Tibial nerve (tissue), 4 donors: ENCODE measurements at regions not wholly inside any gene's neighbourhood (a gene's known extent, or its start where the extent isn't known, plus 50 kb on each side); places are given as distances from the start of the nearest gene placed in this dataset.

Experiments used
- DNase-seq, 2 donors: peaks; one replicate each; pipeline ENCODE4 v3.0.0-alpha.2; 2019; ENCODE audit warnings: low spot score in 2 of 2
- H3K27ac ChIP-seq, 4 donors: fragments of 200-600 bp; sonication (generic) in 3 of 4; one replicate each; pipeline ENCODE4 v1.5.1; 2017 to 2019; ENCODE audit warnings: mild to moderate bottlenecking in 1 of 4
- H3K27me3 ChIP-seq, 2 donors: fragments of 200-600 bp; sonication (generic) in 1 of 2; one replicate each; pipeline versions ENCODE4 v1.5.1 to v1.6.0; 2017 to 2019
- H3K36me3 ChIP-seq, 3 donors: fragments of 200-600 bp; sonication (generic); one replicate each; pipeline ENCODE4 v1.5.1; 2018 to 2019
- H3K4me1 ChIP-seq, 4 donors: fragments of 200-600 bp; sonication (generic) in 3 of 4; one replicate each; pipeline ENCODE4 v1.5.1; 2017 to 2019
- H3K4me3 ChIP-seq, 4 donors: fragments of 200-600 bp; sonication (generic) in 3 of 4; one replicate each; pipeline ENCODE4 v1.5.1; 2017 to 2019; ENCODE audit warnings: mild to moderate bottlenecking in 1 of 4, moderate library complexity in 1 of 4
- H3K9me3 ChIP-seq, 4 donors: fragments of 200-600 bp; sonication (generic) in 3 of 4; one replicate each; pipeline ENCODE4 v1.5.1; 2017 to 2019
- CTCF ChIP-seq, 5 experiments: fragments of 200-600 bp in 3 of 5; fragments of 450-650 bp in 2 of 5; sonication (generic) in 3 of 5; IDR thresholded peaks; one replicate each; pipeline ENCODE4 v1.5.1; 2016 to 2019; ENCODE audit warnings: antibody characterized with exemption in 5 of 5, mild to moderate bottlenecking in 3 of 5, moderate library complexity in 2 of 5
- EP300 ChIP-seq, 2 donors: sonication (generic); formaldehyde crosslinking; IDR thresholded peaks; one replicate each; pipeline ENCODE4 v1.6.1; 2017; ENCODE audit warnings: antibody characterized with exemption in 2 of 2, mild to moderate bottlenecking in 1 of 2
- POLR2A ChIP-seq, 2 donors: fragments of 450-650 bp; IDR thresholded peaks; one replicate each; pipeline ENCODE4 v1.6.1; 2017; ENCODE audit warnings: antibody characterized with exemption in 2 of 2, mild to moderate bottlenecking in 2 of 2, moderate library complexity in 2 of 2
- WGBS, 2 donors: methylation state at CpG; one replicate each; pipeline ENCODE4 v1.1.5; 2018; 5-methylcytosine and 5-hydroxymethylcytosine counted together

GRCh38 chr6:110044096-110044495 lies 66.0 kb downstream of the GPR6 start:
- TF ChIP-seq EP300 (IDR thresholded peaks at IDR 0.05) (no peak), CTCF (IDR thresholded peaks at IDR 0.05) (no peak), POLR2A (IDR thresholded peaks at IDR 0.05) (no peak)
- Histone ChIP-seq H3K9me3 (peaks cover 0 to 6% (median 0%) of the 10 kb centered on the region in 4 donors), H3K27me3 (no peaks in the 10 kb centered on the region), H3K36me3 (no peaks in the 10 kb centered on the region), H3K4me3 (no peak overlapping the region), H3K4me1 (peaks cover 0 to 10% (median 0%) of the 10 kb centered on the region in 4 donors), H3K27ac (no peak overlapping the region)
- no peak for DNase-seq
- 80 to 87% methylated on average over 6 of the region's 6 CpGs for WGBS, 2 donors

- Histone ChIP-seq H3K4me1 (peaks cover 0 to 7% (median 0%) of the 10 kb centered on the region in 4 donors), H3K9me3 (peaks cover 0 to 6% (median 0%) of the 10 kb centered on the region in 4 donors), H3K27me3 (no peaks in the 10 kb centered on the region), H3K36me3 (no peaks in the 10 kb centered on the region), H3K4me3 (no peak overlapping the region), H3K27ac (no peak overlapping the region)
- DNase-seq, result no peak
- WGBS, 2 donors, result 84 to 85% methylated on average over 3 of the region's 3 CpGs
- TF ChIP-seq EP300 (IDR thresholded peaks at IDR 0.05), result no peak
These were observed 66.5 kb downstream of the GPR6 start for GRCh38 chr6:110044622-110045021.

GRCh38 chr6:110048221-110048875 lies 70.2 kb downstream of the GPR6 start:
- no peak for DNase-seq
- peaks cover 0 to 1% (median 0%) of the 10 kb centered on the region in 4 donors for H3K4me1 ChIP-seq
- no peak overlapping the region for H3K4me3 ChIP-seq
- H3K27ac ChIP-seq, result no peak overlapping the region
- no peaks in the 10 kb centered on the region for H3K27me3 ChIP-seq
- no peaks in the 10 kb centered on the region for H3K36me3 ChIP-seq
- 88 to 90% methylated on average over 4 of the region's 4 CpGs for WGBS, 2 donors
- peaks cover 0 to 6% (median 0%) of the 10 kb centered on the region in 4 donors for H3K9me3 ChIP-seq
- TF ChIP-seq POLR2A (IDR thresholded peaks at IDR 0.05), result no peak
- TF ChIP-seq EP300 (IDR thresholded peaks at IDR 0.05), result no peak
- no peak for TF ChIP-seq CTCF (IDR thresholded peaks at IDR 0.05)

GRCh38 chr6:110049696-110050439 lies 71.8 kb downstream of the GPR6 start:
- Histone ChIP-seq H3K27me3 (no peaks in the 10 kb centered on the region), H3K9me3 (peaks cover 0 to 6% (median 0%) of the 10 kb centered on the region in 4 donors), H3K36me3 (no peaks in the 10 kb centered on the region), H3K4me3 (no peak overlapping the region), H3K4me1 (peaks cover 0 to 6% (median 0%) of the 10 kb centered on the region in 4 donors), H3K27ac (no peak overlapping the region)
- no peak for DNase-seq
- 68 to 72% methylated on average over 11 of the region's 11 CpGs for WGBS, 2 donors
- TF ChIP-seq EP300 (IDR thresholded peaks at IDR 0.05) (no peak), POLR2A (IDR thresholded peaks at IDR 0.05) (no peak), CTCF (IDR thresholded peaks at IDR 0.05) (no peak)
